ENCODE measurements at regions not wholly inside any gene's neighbourhood (a gene's known extent, or its start where the extent isn't known, plus 50 kb on each side); places are given as distances from the start of the nearest gene placed in this dataset.

GRCh38 chr18:67805261-67805660 lies 288.7 kb upstream of the DSEL start:
- DNase-seq (ENCODE audit: extremely low read depth, low read depth), result no peak
- no peak overlapping the region for H3K4me3 ChIP-seq (replicated peaks; ENCODE audit: low read depth, low read length)
- no peak for TF ChIP-seq CTCF (IDR thresholded peaks at IDR 0.05; ENCODE audit: low read depth, low read length, missing control alignments)

DNA sequence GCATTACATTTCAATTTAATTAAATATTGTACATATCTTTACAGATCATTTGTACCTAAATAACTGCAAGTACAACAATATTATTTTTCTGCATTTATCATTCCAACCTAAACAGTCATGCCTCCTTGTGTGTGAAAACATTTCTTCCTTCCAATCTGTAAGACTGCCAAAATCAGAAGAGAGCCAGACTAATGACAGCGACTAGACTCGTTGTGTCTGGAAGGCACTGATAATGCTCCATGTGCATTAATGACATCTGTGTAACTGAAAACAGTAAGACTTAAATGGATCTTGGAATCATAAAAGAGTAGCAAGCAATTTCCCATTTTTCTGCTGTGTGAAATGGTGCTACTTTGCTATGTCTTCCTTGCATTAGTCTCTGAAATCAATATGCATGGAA lies 278.0 kb upstream of the DSEL start:
- TF ChIP-seq CTCF (IDR thresholded peaks at IDR 0.05; ENCODE audit: low read depth, low read length, missing control alignments), result no peak
- H3K4me3 ChIP-seq (replicated peaks; ENCODE audit: low read depth, low read length), result no peak overlapping the region
- no peak for DNase-seq (ENCODE audit: extremely low read depth, low read depth)

- H3K4me3 ChIP-seq (replicated peaks; ENCODE audit: low read depth, low read length), result no peak overlapping the region
- no peak for TF ChIP-seq CTCF (IDR thresholded peaks at IDR 0.05; ENCODE audit: low read depth, low read length, missing control alignments)
- no peak for DNase-seq (ENCODE audit: extremely low read depth, low read depth)
Measured at GRCh38 chr18:67790527-67790926, 274.0 kb upstream of the DSEL start.

DNA sequence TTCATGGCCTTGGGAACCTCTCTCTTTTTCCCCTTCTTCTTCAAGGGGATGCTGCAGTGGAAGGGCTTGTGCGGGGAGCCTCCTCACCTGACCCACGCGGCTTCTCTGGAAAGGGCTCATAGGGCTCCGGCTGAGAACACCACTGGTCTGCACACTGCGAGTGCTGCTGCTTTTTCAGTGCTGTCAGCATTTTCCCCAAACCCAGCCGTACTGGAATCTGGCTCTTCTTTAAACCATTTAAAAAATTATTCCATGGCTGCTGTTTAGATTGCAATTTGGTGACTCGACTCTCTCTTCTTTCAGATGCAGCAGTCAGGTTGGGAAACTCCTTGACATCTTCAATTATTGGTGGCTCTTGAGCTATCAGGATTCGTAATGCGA lies 272.6 kb upstream of the DSEL start:
- no peak for DNase-seq (ENCODE audit: extremely low read depth, low read depth)
- TF ChIP-seq CTCF (IDR thresholded peaks at IDR 0.05; ENCODE audit: low read depth, low read length, missing control alignments), result no peak

GRCh38 chr18:67788310-67789164 lies 272.0 kb upstream of the DSEL start:
- H3K4me3 ChIP-seq (replicated peaks; ENCODE audit: low read depth, low read length), result no peak overlapping the region
- TF ChIP-seq CTCF (IDR thresholded peaks at IDR 0.05; ENCODE audit: low read depth, low read length, missing control alignments), result no peak
- DNase-seq (ENCODE audit: extremely low read depth, low read depth), result no peak

More for the DNA sequence above, 272.6 kb upstream of the DSEL start:
- no peak overlapping the region for H3K4me3 ChIP-seq (replicated peaks; ENCODE audit: low read depth, low read length)

DNA sequence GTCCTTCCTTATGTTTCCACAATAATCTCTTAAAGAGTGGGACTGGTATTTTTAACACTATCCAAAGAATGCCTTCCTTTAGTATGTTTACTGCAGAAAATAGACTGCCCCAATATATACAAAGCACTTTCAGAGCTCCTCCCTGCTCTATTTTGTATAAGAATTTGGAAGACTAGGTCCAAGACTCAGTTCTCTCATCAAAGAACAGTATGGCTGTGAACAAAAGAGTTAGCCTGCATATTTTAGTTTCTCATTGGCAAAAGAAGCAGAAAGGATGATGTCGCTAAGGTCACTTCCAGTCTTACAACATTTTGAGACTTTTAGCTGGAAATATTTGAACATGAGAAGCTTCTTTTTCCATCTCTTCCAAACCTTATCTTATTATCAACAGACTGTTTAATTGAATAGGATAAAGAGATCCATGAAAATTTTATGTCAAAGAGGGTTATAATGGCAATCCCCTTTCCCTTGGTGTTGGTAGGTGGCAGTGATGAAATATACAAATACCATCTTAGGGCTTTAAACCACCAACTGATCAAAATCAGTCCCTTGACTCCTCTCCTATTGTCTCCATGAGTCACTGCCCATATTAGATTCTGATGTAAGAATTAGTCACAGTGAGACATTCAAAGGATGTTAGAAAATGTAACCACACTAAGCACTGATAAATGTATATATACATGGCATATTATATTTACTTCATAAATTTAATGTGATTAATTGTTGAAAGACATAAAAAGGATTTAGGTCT lies 266.9 kb upstream of the DSEL start:
- peak; percentile 56 for DNase-seq (ENCODE audit: extremely low read depth, low read depth)
- no peak overlapping the region for H3K4me3 ChIP-seq (replicated peaks; ENCODE audit: low read depth, low read length)
- TF ChIP-seq CTCF (IDR thresholded peaks at IDR 0.05; ENCODE audit: low read depth, low read length, missing control alignments), result no peak
